Activated T-cell treated with anti-CD3 and anti-CD28 coated beads, Interleukin-2, amount 50 U/mL, for 4 hours (primary cell): ENCODE measurements at regions not wholly inside any gene's neighbourhood (a gene's known extent, or its start where the extent isn't known, plus 50 kb on each side); places are given as distances from the start of the nearest gene placed in this dataset.
"Not testable (repeated sequence)": the region's sequence is repeated elsewhere in the genome, so short reads cannot be mapped to it uniquely, and the experiment has no call there.

Experiments
- ATAC-seq, 2 donors: fragments of 200-7000 bp; cut with Tn5 transposase; one replicate each; pipeline ENCODE4 v1.10.0; 2021
- DNase-seq: peaks from one replicate; pipeline ENCODE4 v3.0.0-alpha.2; 2020
- H3K27me3 Mint-ChIP-seq: one replicate; pipeline ENCODE4 v1.8.0; 2021; ENCODE audit warnings: low read depth, mixed read lengths
- H3K36me3 Mint-ChIP-seq: one replicate; pipeline ENCODE4 v1.8.0; 2022; ENCODE audit warnings: mixed read lengths; ENCODE audit not compliant: insufficient read depth
- H3K4me1 Mint-ChIP-seq: one replicate; pipeline ENCODE4 v1.8.0; 2021; ENCODE audit warnings: low read depth, mixed read lengths
- H3K4me3 Mint-ChIP-seq: one replicate; pipeline ENCODE4 v1.8.0; 2021; ENCODE audit warnings: mild to moderate bottlenecking, moderate library complexity, mixed read lengths
- H3K9me3 Mint-ChIP-seq: one replicate; pipeline ENCODE4 v1.8.0; 2021; ENCODE audit warnings: mixed read lengths

GRCh38 chr2:150853263-150853662 lies 365.8 kb upstream of the RND3 start:
- H3K4me1 Mint-ChIP-seq, result no peaks in the 10 kb centered on the region
- no peak overlapping the region for H3K4me3 Mint-ChIP-seq
- no peak for ATAC-seq

GRCh38 chr2:150850641-150851040 lies 363.2 kb upstream of the RND3 start:
- Mint-ChIP-seq H3K9me3 (no peaks in the 10 kb centered on the region), H3K4me1 (no peaks in the 10 kb centered on the region), H3K27me3 (no peaks in the 10 kb centered on the region), H3K36me3 (no peaks in the 10 kb centered on the region), H3K4me3 (no peak overlapping the region)
- DNase-seq (no peak), ATAC-seq (no peak)

More at GRCh38 chr2:150853263-150853662, 365.8 kb upstream of the RND3 start:
- H3K27me3 Mint-ChIP-seq, result no peaks in the 10 kb centered on the region
- DNase-seq, result no peak
- H3K36me3 Mint-ChIP-seq, result no peaks in the 10 kb centered on the region
- no peaks in the 10 kb centered on the region for H3K9me3 Mint-ChIP-seq

- Mint-ChIP-seq H3K4me1 (no peaks in the 10 kb centered on the region), H3K36me3 (no peaks in the 10 kb centered on the region), H3K27me3 (peaks cover 6% of the 10 kb centered on the region), H3K9me3 (no peaks in the 10 kb centered on the region), H3K4me3 (no peak overlapping the region)
- DNase-seq, result no peak
- no peak for ATAC-seq
Observed at GRCh38 chr2:150847578-150847977, 360.1 kb upstream of the RND3 start.

GRCh38 chr2:150846691-150847090 lies 359.2 kb upstream of the RND3 start:
- H3K27me3 Mint-ChIP-seq, result peaks cover 12% of the 10 kb centered on the region
- no peaks in the 10 kb centered on the region for H3K4me1 Mint-ChIP-seq
- H3K4me3 Mint-ChIP-seq, result no peak overlapping the region
- DNase-seq (no peak), ATAC-seq (no peak)
- no peaks in the 10 kb centered on the region for H3K36me3 Mint-ChIP-seq
- H3K9me3 Mint-ChIP-seq, result no peaks in the 10 kb centered on the region

- Mint-ChIP-seq H3K27me3 (no peaks in the 10 kb centered on the region), H3K9me3 (no peaks in the 10 kb centered on the region), H3K4me3 (no peak overlapping the region), H3K4me1 (no peaks in the 10 kb centered on the region), H3K36me3 (no peaks in the 10 kb centered on the region)
- ATAC-seq, result no peak
- no peak for DNase-seq
Observed at GRCh38 chr2:150832686-150833085, 345.2 kb upstream of the RND3 start.

GRCh38 chr2:150824118-150824517 lies 336.7 kb upstream of the RND3 start:
- Mint-ChIP-seq H3K4me1 (no peaks in the 10 kb centered on the region), H3K4me3 (no peak overlapping the region), H3K27me3 (peaks cover 2% of the 10 kb centered on the region), H3K9me3 (no peaks in the 10 kb centered on the region), H3K36me3 (no peaks in the 10 kb centered on the region)
- DNase-seq (no peak), ATAC-seq (no peak)

GRCh38 chr2:150817422-150817821 lies 330.0 kb upstream of the RND3 start:
- no peaks in the 10 kb centered on the region for H3K9me3 Mint-ChIP-seq
- H3K4me3 Mint-ChIP-seq, result no peak overlapping the region
- H3K27me3 Mint-ChIP-seq, result peaks cover 3% of the 10 kb centered on the region
- no peaks in the 10 kb centered on the region for H3K4me1 Mint-ChIP-seq
- no peak for ATAC-seq
- no peaks in the 10 kb centered on the region for H3K36me3 Mint-ChIP-seq
- no peak for DNase-seq

- Mint-ChIP-seq H3K27me3 (no peaks in the 10 kb centered on the region), H3K4me3 (no peak overlapping the region), H3K9me3 (no peaks in the 10 kb centered on the region), H3K36me3 (no peaks in the 10 kb centered on the region), H3K4me1 (no peaks in the 10 kb centered on the region)
- ATAC-seq (no peak), DNase-seq (no peak)
Observed at GRCh38 chr2:150812664-150813367, 325.3 kb upstream of the RND3 start.

GRCh38 chr2:150812066-150812465 lies 324.6 kb upstream of the RND3 start:
- H3K9me3 Mint-ChIP-seq, result no peaks in the 10 kb centered on the region
- no peaks in the 10 kb centered on the region for H3K4me1 Mint-ChIP-seq
- ATAC-seq, result no peak
- no peaks in the 10 kb centered on the region for H3K27me3 Mint-ChIP-seq
- no peak for DNase-seq
- no peaks in the 10 kb centered on the region for H3K36me3 Mint-ChIP-seq
- H3K4me3 Mint-ChIP-seq, result no peak overlapping the region

GRCh38 chr2:150811259-150811855 lies 323.9 kb upstream of the RND3 start:
- DNase-seq (no peak), ATAC-seq (no peak)
- Mint-ChIP-seq H3K36me3 (no peaks in the 10 kb centered on the region), H3K9me3 (no peaks in the 10 kb centered on the region), H3K4me3 (no peak overlapping the region), H3K27me3 (no peaks in the 10 kb centered on the region), H3K4me1 (no peaks in the 10 kb centered on the region)

GRCh38 chr2:150809103-150809502 lies 321.6 kb upstream of the RND3 start:
- no peaks in the 10 kb centered on the region for H3K27me3 Mint-ChIP-seq

GRCh38 chr2:150806336-150806735 lies 318.9 kb upstream of the RND3 start:
- Mint-ChIP-seq H3K4me1 (no peaks in the 10 kb centered on the region), H3K4me3 (no peak overlapping the region), H3K36me3 (no peaks in the 10 kb centered on the region), H3K27me3 (no peaks in the 10 kb centered on the region), H3K9me3 (no peaks in the 10 kb centered on the region)
- ATAC-seq, result no peak
- DNase-seq, result no peak

More at GRCh38 chr2:150809103-150809502, 321.6 kb upstream of the RND3 start:
- Mint-ChIP-seq H3K36me3 (no peaks in the 10 kb centered on the region), H3K4me3 (no peak overlapping the region), H3K9me3 (no peaks in the 10 kb centered on the region), H3K4me1 (no peaks in the 10 kb centered on the region)
- no peak for DNase-seq
- no peak for ATAC-seq

- Mint-ChIP-seq H3K4me1 (no peaks in the 10 kb centered on the region), H3K4me3 (no peak overlapping the region), H3K27me3 (no peaks in the 10 kb centered on the region), H3K36me3 (no peaks in the 10 kb centered on the region), H3K9me3 (no peaks in the 10 kb centered on the region)
- no peak for ATAC-seq
- no peak for DNase-seq
Observed at GRCh38 chr2:150803689-150804398, 316.4 kb upstream of the RND3 start.

GRCh38 chr2:150802635-150803034 lies 315.2 kb upstream of the RND3 start:
- ATAC-seq (no peak), DNase-seq (no peak)
- H3K4me3 Mint-ChIP-seq, result no peak overlapping the region
- no peaks in the 10 kb centered on the region for H3K9me3 Mint-ChIP-seq
- no peaks in the 10 kb centered on the region for H3K4me1 Mint-ChIP-seq
- no peaks in the 10 kb centered on the region for H3K36me3 Mint-ChIP-seq
- H3K27me3 Mint-ChIP-seq, result no peaks in the 10 kb centered on the region

- not testable (repeated sequence) for ATAC-seq, H3K4me3 Mint-ChIP-seq, DNase-seq, H3K27me3 Mint-ChIP-seq, H3K9me3 Mint-ChIP-seq, H3K36me3 Mint-ChIP-seq, H3K4me1 Mint-ChIP-seq
Observed at GRCh38 chr2:150796236-150796635, 308.8 kb upstream of the RND3 start.
